ENCODE measurements at regions not wholly inside any gene's neighbourhood (a gene's known extent, or its start where the extent isn't known, plus 50 kb on each side); places are given as distances from the start of the nearest gene placed in this dataset.
A peak's percentile ranks its signal among the peaks of the same experiment; 100 is the strongest.

GRCh38 chr4:151912632-151913031 lies 151.8 kb upstream of the GATB start:
- Histone ChIP-seq H3K79me1 (ENCODE audit: insufficient read depth, low read depth, low read length, poor library complexity, severe bottlenecking) (no peaks in the 10 kb centered on the region), H4K91ac (ENCODE audit: insufficient read length, low read depth, low read length) (no peak overlapping the region), H4K20me1 (ENCODE audit: control insufficient read depth, insufficient read depth, insufficient read length) (no peaks in the 10 kb centered on the region), H3K79me2 (ENCODE audit: insufficient read depth, low read length) (no peaks in the 10 kb centered on the region), H3K4me1 (ENCODE audit: insufficient read depth, low read length) (peaks cover 9% of the 10 kb centered on the region), H3K27ac (ENCODE audit: insufficient read length, low read depth, low read length) (no peak overlapping the region), H2BK5ac (ENCODE audit: insufficient read length, low read length) (no peak overlapping the region), H3K4ac (ENCODE audit: low read depth, low read length) (no peak overlapping the region), H3K56ac (ENCODE audit: insufficient read length, low read depth, low read length) (no peak overlapping the region), H3K27me3 (ENCODE audit: insufficient read depth, low read length) (no peaks in the 10 kb centered on the region), H2BK15ac (ENCODE audit: low read depth, low read length) (no peak overlapping the region), H3K23ac (ENCODE audit: insufficient read length, low read depth, low read length) (no peak overlapping the region), H4K5ac (ENCODE audit: insufficient read length, low read depth, low read length) (no peak overlapping the region), H3K4me2 (ENCODE audit: insufficient read depth, insufficient read length, low read length) (no peak overlapping the region), H2BK120ac (ENCODE audit: low read depth, low read length, poor library complexity, severe bottlenecking) (no peak overlapping the region), H3K9me3 (ENCODE audit: control insufficient read depth, low read depth, low read length) (no peaks in the 10 kb centered on the region), H3K23me2 (ENCODE audit: insufficient read length, low read depth, low read length, poor library complexity, severe bottlenecking) (no peaks in the 10 kb centered on the region), H4K8ac (replicated peaks; ENCODE audit: insufficient read length, low read depth, low read length) (no peak overlapping the region), H3K18ac (ENCODE audit: insufficient read length, low read depth, low read length) (no peak overlapping the region), H2AK5ac (ENCODE audit: insufficient read length, low read length) (no peak overlapping the region), H3T11ph (ENCODE audit: low read length) (no peak overlapping the region), H3K14ac (ENCODE audit: insufficient read depth, low read length) (no peak overlapping the region), H2BK20ac (ENCODE audit: low read depth, low read length, poor library complexity, severe bottlenecking) (no peak overlapping the region), H2BK12ac (ENCODE audit: insufficient read length, low read depth, low read length) (no peak overlapping the region), H2AFZ (ENCODE audit: low read length) (no peak overlapping the region), H3K9ac (ENCODE audit: extremely low read depth, insufficient read length, low read length) (no peak overlapping the region)
- Mint-ChIP-seq H3K4me1 (peaks cover 34 to 40% of the 10 kb centered on the region in 2 experiments), H3K4me3 (no peak overlapping the region), H3K9me3 (peaks cover 5 to 9% of the 10 kb centered on the region in 2 experiments; a peak in 4 of 5 replicates), H3K36me3 (ENCODE audit: insufficient read depth in 1 of 3, low read depth in 3 of 3) (peaks cover 0 to 9% (median 0%) of the 10 kb centered on the region in 3 experiments; a peak in 4 of 7 replicates), H3K27ac (peak overlapping the region in 1 of 3 experiments; percentile 14; a peak in 1 of 7 replicates), H3K27me3 (ENCODE audit: low read depth) (peaks cover 2% of the 10 kb centered on the region)
- no peak for DNase-seq
- WGBS (ENCODE audit: extremely low coverage, insufficient read length, low lambda C conversion rate): no CpG with 5 or more reads among the region's 6 CpGs
- TF ChIP-seq CTCF (conservative IDR thresholded peaks at IDR 0.05): no peak
